Suprapubic skin (tissue), 4 donors: ENCODE measurements at regions not wholly inside any gene's neighbourhood (a gene's known extent, or its start where the extent isn't known, plus 50 kb on each side); places are given as distances from the start of the nearest gene placed in this dataset.
"Not testable (repeated sequence)": the region's sequence is repeated elsewhere in the genome, so short reads cannot be mapped to it uniquely, and the experiment has no call there.

Source experiments
- DNase-seq, 2 donors: peaks; one replicate each; pipeline ENCODE4 v3.0.0-alpha.2; 2019; ENCODE audit warnings: low spot score in 2 of 2
- H3K27ac ChIP-seq: fragments of 200-600 bp; sonication (generic); one replicate; pipeline ENCODE4 v1.5.1; 2019
- H3K27me3 ChIP-seq: fragments of 200-600 bp; sonication (generic); one replicate; pipeline ENCODE4 v1.5.1; 2019
- H3K36me3 ChIP-seq: fragments of 200-600 bp; sonication (generic); one replicate; pipeline ENCODE4 v1.5.1; 2019
- H3K4me1 ChIP-seq: fragments of 200-600 bp; sonication (generic); one replicate; pipeline ENCODE4 v1.5.1; 2019
- H3K4me3 ChIP-seq: fragments of 200-600 bp; sonication (generic); one replicate; pipeline ENCODE4 v1.5.1; 2019; ENCODE audit warnings: mild to moderate bottlenecking
- H3K9me3 ChIP-seq: fragments of 200-600 bp; sonication (generic); one replicate; pipeline ENCODE4 v1.5.1; 2019
- WGBS: methylation state at CpG from one replicate; pipeline ENCODE4 v1.1.5; 2018; 5-methylcytosine and 5-hydroxymethylcytosine counted together

DNA sequence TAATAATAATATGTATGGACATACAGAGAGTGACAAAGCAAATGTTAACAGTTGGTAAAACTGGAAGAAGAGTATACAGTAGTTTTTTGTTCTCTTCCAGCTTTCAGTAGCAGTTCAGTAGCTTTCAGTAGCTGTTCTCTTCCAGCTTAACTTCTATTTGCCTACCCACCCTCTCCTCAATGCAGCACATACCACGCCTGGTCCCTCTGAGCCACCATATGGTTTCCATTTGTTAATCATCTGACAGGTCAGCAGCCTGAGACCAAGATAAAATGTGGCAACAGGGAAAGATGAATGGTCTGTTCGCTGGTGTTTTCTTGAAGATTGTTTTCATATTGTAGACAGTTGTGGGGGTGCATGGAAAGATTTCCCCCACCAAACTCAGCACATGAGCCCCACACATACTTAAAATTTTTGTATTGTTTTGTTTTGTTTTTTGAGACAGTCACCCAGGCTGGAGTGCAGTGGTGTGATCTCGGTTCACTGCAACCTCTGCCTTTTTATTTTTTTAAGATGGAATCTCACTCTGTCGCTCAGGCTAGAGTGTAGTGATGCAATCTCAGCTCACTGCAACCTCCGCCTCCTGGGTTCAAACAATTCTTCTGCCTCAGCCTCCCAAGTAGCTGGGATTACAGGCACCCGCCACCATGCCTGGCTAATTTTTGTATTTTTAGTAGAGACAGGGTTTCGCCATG is 56.8 kb downstream of the ATP6V0E2 start:
- not testable (repeated sequence) for H3K36me3 ChIP-seq, H3K27ac ChIP-seq, DNase-seq, H3K9me3 ChIP-seq, H3K4me3 ChIP-seq, H3K27me3 ChIP-seq, H3K4me1 ChIP-seq
- WGBS = 56% methylated on average over 6 of the region's 7 CpGs

DNA sequence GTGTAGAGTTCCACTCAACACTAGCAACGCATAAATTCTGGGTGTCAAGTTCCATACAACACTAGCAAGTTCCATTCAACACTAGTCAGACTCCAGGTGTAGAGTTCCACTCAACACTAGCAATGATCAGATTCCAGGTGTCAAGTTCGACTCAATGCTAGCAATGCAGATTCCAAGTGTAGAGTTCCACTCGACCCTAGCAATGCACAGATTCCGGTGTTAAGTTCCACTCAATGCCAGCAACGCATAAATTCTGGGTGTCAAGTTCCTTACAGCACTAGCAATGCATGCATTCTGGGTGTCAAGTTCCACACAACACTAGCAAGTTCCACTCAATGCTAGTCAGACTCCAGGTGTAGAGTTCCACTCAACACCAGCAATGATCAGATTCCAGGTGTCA is 60.0 kb downstream of the ATP6V0E2 start:
- H3K9me3 ChIP-seq, H3K4me1 ChIP-seq, H3K27ac ChIP-seq, H3K36me3 ChIP-seq, DNase-seq, H3K27me3 ChIP-seq, H3K4me3 ChIP-seq: not testable (repeated sequence)
- WGBS = 93% methylated on average over 4 of the region's 5 CpGs

DNA sequence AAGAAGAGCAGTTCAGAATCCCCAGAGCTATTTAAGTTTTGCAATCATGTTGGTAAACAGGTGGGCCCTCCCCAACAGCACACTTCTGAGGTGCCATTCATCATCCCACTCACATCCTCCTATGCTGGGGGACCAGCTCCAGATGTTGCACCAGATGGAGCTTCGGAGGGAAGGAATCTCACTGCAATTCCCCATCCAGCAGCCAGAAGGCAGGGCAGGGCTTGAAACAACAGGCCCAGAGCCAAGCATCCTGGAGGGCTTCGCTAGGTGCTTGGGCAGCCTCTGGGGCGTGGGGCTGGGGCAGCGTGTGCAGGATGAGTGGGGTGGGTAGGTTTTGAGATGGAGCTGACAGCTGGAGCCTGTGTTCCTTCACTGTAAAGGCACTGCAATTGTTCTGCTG is 73.6 kb downstream of the ATP6V0E2 start:
- H3K4me1 ChIP-seq, H3K4me3 ChIP-seq, H3K9me3 ChIP-seq, H3K27me3 ChIP-seq, DNase-seq, H3K36me3 ChIP-seq, H3K27ac ChIP-seq: not testable (repeated sequence)
- whole genome bisulfite sequencing = no CpG with 5 or more reads among the region's 4 CpGs

DNA sequence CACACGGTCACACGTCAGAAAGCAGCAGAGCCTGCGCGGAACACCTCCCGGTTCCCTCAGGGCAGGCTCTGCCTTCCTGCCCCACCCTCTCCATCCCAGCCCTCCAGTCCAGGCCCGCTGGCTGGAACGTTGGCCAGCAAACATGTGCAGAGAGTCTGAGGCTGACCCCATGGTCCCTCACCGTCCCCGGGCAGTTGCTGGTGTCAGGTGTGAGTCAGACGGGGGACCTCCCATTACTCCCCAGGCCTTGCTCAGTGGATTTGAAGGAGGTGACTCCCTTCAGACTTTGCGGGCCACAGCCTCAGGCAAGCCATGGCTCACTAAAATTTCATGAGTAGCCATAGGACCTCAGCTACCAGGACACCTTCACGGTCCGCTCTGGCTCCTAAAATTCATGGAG is 74.7 kb downstream of the ATP6V0E2 start:
- not testable (repeated sequence) for H3K27me3 ChIP-seq, H3K4me1 ChIP-seq, H3K9me3 ChIP-seq, H3K4me3 ChIP-seq, DNase-seq, H3K27ac ChIP-seq, H3K36me3 ChIP-seq
- 96% methylated on average over 3 of the region's 13 CpGs for WGBS

DNA sequence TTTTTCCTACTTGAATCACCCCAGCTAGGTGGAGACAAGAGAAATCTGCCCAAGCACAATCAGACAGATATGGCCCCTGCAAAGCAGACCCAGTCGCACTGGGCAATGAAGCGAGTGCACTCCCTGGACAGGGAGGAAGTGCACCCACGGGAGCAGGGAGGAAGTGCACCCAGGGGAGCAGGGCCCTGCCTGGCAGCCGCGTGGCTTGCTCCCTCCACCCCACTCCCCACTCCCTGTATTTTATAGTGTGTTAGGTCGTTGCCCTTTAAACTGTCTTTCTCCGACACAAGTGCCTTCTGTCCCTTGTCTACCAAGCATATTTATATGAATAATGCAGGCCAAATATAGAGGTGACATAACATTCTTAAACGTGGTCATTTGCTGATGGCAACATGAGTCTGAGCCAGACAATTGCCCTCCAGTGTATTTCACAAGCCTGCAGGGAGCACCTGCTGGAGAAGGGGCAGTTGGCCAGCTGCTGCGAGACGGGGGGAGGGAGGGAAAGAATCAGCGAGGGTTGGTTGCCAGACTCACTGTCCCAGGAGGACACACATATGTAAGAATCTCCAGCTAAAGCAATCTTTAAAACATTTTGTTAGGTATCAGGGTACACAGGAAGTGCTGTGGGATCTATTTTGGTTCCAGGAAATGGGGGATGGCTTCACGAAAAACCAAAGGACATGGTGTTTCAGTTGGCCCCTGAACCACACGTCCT is 76.3 kb downstream of the ATP6V0E2 start:
- not testable (repeated sequence) for H3K27ac ChIP-seq, H3K36me3 ChIP-seq, DNase-seq, H3K27me3 ChIP-seq, H3K4me3 ChIP-seq, H3K9me3 ChIP-seq, H3K4me1 ChIP-seq
- 60% methylated on average over 8 of the region's 13 CpGs for WGBS

DNA sequence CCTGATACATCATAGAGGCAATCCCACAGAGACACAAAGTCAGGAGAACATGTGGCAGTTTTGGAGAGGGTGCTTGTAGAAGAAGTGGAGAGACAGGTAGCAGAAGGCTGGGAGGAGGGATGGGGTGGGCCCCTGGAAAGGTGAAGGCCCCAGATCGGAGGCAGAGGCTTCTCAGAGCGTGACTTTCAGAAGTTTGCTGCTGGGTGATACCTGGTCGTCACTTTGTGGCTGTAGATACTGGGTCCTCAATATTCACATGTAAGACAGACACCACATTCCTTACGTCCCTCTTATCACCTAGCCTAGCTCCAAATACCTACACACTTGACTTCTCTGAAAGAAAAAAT is 76.8 kb downstream of the ATP6V0E2 start:
- H3K36me3 ChIP-seq, H3K9me3 ChIP-seq, H3K4me1 ChIP-seq, H3K4me3 ChIP-seq, H3K27ac ChIP-seq, H3K27me3 ChIP-seq, DNase-seq: not testable (repeated sequence)
- no CpG with 5 or more reads among the region's 4 CpGs for WGBS

DNA sequence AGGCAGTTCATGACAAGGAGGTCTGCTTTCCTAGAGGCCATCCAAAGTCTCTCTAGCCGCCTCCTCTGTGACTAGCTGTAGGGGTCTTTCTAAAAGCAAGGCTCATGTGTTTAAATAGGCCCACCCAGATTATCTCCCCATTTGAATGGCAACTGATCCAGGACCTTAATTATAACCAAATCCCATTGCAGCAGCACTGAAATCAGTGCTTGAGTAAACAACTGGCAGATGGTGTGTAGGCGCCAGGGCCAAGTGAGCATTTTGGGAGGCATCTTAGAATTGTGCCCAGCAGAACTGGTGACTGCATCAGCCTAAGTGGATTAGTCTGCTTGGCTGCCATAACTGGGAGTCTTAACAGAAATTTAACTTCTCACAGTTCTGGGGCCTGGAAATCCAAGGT is 77.8 kb downstream of the ATP6V0E2 start:
- not testable (repeated sequence) for H3K4me1 ChIP-seq, H3K36me3 ChIP-seq, H3K9me3 ChIP-seq, DNase-seq, H3K27ac ChIP-seq, H3K27me3 ChIP-seq, H3K4me3 ChIP-seq
- WGBS = 80% methylated on average over 1 of the region's 2 CpGs

DNA sequence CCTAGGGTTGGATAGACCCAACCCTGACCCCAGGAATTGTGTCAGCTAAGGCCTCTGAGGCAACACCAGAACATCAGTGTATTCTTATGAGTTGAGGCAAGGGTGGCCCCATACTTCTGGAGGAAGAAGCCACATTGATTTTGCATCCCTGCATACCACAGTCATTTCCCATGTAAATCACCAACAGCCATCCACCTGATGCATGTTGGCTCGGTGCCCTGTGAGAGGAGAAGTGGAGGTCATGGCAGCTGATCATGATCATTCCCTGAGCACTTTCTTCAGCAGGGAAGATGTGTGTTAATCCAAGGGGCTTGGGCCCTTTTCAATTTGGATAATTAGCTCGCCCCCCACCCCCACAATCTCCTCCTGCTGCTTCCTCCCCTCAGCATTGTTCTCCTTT is 85.1 kb downstream of the ATP6V0E2 start:
- H3K27ac ChIP-seq, H3K9me3 ChIP-seq, DNase-seq, H3K27me3 ChIP-seq, H3K4me3 ChIP-seq, H3K4me1 ChIP-seq, H3K36me3 ChIP-seq: not testable (repeated sequence)
- WGBS = 65% methylated on average over 2 of the region's 2 CpGs

DNA sequence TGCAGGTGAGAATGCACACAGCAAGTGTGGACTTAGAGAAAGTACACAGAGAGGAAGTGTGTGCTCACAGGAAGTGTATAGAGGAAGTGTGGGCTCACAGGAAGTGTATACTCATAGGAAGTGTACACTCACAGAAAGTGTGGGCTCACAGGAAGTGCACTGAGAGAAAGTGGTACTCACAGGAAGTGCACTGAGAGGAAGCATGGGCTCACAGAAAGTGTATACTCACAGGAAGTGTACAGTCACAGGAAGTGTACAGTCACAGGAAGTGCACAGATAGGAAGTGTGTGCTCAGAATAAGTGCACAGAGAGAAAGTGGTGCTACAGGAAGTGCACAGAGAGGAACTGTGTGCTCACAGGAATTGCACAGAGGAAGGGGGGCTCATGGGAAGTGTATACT is 87.1 kb downstream of the ATP6V0E2 start:
- not testable (repeated sequence) for H3K27ac ChIP-seq, H3K27me3 ChIP-seq, DNase-seq

DNA sequence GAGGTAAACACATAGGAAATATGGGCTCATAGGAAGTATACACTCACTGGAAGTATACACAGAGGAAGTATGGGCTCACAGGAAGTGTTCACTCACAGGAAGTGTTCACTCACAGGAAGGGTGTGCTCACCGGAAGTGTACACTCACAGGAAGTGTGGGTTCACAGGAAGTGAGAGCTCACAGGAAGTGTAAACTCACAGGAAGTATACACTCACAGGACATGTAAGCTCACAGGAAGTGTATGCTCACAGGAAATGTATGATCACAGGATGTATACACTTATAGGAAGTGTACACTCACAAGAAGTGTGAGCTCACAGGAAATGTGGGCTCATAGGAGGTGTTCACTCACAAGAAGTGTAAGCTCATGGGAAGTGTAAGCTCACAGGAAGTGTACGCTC is 88.1 kb downstream of the ATP6V0E2 start:
- H3K27ac ChIP-seq, H3K36me3 ChIP-seq, H3K4me1 ChIP-seq, H3K27me3 ChIP-seq, H3K9me3 ChIP-seq, H3K4me3 ChIP-seq, DNase-seq: not testable (repeated sequence)
- 67% methylated on average over 1 of the region's 2 CpGs for WGBS

More for the DNA sequence above, 87.1 kb downstream of the ATP6V0E2 start:
- H3K4me3 ChIP-seq, H3K9me3 ChIP-seq, H3K4me1 ChIP-seq, H3K36me3 ChIP-seq: not testable (repeated sequence)

DNA sequence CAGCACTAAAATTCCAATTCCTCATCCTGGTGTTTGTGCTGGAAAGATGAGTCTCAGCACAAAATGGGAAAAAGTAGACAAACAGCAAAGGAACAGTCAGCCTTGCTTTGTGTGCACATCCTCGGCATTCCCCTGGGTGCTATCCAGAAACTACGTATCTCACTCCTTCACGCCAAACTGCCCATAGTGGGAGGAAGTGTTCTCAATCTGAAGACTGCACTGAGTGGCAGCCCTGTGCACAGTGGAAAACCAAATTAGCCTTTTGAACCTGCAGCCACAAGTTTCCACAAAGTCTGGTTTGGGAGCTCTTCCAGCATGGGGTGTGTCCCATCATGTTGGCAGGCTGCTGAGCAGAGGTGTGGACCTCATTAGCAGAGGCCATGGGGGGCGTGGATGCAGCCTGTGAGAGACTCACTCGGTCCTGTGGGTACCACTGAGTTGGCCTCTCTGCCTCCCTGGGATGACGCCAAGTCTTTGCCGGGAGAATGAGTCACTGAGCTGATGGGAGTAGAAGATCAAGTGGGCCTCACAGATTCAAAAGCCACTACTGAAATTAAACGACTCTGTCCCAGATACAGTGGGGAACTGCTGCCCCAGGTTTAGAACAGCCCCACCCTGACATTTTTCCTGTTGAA is 89.0 kb downstream of the ATP6V0E2 start:
- H3K27ac ChIP-seq, H3K27me3 ChIP-seq, H3K9me3 ChIP-seq, H3K36me3 ChIP-seq, H3K4me1 ChIP-seq, H3K4me3 ChIP-seq, DNase-seq: not testable (repeated sequence)
- WGBS = 12% methylated on average over 5 of the region's 8 CpGs

DNA sequence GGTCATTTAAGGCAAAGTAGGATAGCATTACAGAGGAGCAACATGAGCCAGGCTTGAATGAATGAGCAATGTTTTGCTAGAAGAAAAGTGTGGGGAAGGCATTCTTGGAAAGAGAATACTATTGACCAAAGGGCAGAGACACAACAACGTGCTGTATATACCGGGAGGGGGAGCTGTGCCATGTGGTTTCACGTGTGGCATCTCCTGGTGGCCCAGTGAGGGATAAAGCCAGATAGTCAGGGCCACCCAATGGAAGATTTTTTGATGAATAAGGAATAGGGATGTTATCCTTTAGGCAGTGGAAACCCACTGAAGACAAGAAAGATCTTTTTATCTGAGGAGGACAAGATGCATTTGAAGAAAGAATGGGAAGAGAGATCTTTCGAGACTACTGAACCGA is 90.2 kb downstream of the ATP6V0E2 start:
- not testable (repeated sequence) for H3K27ac ChIP-seq, H3K27me3 ChIP-seq, H3K4me3 ChIP-seq, H3K4me1 ChIP-seq, H3K36me3 ChIP-seq, H3K9me3 ChIP-seq, DNase-seq
- WGBS = 88% methylated on average over 5 of the region's 5 CpGs

DNA sequence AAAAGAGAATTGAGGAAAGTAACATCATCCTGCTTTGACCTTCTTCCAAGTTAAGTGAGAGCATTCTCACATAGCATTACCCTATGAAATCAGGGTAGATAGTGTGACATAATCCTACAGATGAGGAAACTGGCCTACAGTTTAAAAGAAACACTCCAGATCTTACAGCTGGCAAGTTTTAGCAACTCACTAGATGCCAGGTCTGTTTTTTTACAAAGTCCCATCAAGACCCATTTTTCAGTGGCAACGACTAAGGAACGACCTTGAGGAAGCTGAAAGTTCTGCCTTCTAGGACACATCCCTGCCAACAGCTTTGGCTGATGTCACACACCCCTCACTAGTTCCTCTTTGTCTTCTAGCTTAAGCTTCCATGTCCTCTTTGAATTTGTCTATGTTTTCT is 92.7 kb downstream of the ATP6V0E2 start:
- DNase-seq, H3K27ac ChIP-seq: not testable (repeated sequence)
- 46% methylated on average over 2 of the region's 2 CpGs for WGBS

DNA sequence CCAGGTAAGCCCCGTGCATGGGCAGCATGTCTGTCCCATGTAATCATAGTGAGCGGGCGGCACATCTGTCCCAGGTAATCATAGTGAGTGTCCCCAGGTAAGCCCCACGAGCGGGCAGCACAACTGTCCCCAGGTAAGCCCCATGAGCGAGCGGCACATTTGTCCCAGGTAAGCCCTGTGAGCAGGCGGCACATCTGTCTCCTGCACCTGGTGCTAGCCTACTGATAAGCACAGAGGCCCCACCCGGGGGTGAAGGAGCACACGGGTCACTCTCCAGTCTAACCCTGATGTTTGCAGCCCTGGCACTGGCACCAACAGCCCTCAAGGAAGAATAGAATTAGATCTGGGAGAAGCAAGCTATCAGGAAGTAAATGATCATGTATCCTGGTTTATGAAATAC is 99.2 kb downstream of the ATP6V0E2 start:
- H3K27ac ChIP-seq, H3K27me3 ChIP-seq, DNase-seq, H3K36me3 ChIP-seq, H3K4me3 ChIP-seq, H3K4me1 ChIP-seq, H3K9me3 ChIP-seq: not testable (repeated sequence)
- whole genome bisulfite sequencing = 67% methylated on average over 2 of the region's 10 CpGs

More for the DNA sequence above, 92.7 kb downstream of the ATP6V0E2 start:
- not testable (repeated sequence) for H3K9me3 ChIP-seq, H3K4me1 ChIP-seq, H3K36me3 ChIP-seq, H3K4me3 ChIP-seq, H3K27me3 ChIP-seq
